COR-L47 (cell line): ENCODE measurements at regions not wholly inside any gene's neighbourhood (a gene's known extent, or its start where the extent isn't known, plus 50 kb on each side); places are given as distances from the start of the nearest gene placed in this dataset.
"Not testable (repeated sequence)": the region's sequence is repeated elsewhere in the genome, so short reads cannot be mapped to it uniquely, and the experiment has no call there.

ENCODE experiments used
- DNase-seq: peaks from one replicate; lab custom pipeline; 2025; lab: John Stamatoyannopoulos, UW

- no peak for DNase-seq
These were observed 500.3 kb upstream of the CDH11 start for GRCh38 chr16:65622151-65622550.

DNA sequence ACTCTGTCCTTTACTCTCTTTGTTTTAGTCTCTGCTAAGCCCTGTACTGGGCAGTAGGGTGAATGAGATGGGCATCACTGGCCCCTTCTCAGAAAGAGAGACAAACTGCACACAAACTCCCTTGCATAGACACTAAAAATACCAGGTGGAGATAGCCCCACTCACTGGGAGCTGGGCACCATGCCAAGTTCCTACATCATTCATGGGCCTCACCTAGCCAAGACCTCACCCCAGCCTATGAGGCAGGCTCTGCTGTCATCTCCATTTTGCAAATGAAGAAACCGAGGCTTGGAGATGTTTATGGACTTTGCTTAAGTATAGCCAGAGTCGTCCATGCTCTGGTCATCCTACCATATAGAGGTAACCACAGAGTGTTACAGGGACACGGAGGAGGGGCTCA lies 499.8 kb upstream of the CDH11 start:
- no peak for DNase-seq

GRCh38 chr16:65619606-65620005 lies 497.7 kb upstream of the CDH11 start:
- no peak for DNase-seq

DNA sequence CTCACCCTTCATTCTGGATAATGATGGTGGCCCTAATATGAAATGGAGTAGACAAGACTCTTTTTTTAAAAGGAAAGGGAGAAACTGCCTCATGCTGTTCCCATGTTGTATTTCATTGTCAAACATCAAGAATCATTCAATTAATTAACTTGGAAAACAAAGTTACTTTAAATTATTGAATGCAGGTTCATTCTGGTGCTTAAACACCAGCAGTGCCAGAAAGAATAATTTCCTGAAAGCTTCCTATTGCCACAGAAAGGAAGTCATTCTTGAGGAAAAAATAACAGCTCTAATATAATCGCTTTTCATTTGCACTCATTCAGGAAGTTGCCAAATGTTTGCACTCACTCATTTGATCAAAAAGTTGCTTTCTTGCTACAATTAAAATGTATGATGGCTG lies 497.1 kb upstream of the CDH11 start:
- no peak for DNase-seq

DNA sequence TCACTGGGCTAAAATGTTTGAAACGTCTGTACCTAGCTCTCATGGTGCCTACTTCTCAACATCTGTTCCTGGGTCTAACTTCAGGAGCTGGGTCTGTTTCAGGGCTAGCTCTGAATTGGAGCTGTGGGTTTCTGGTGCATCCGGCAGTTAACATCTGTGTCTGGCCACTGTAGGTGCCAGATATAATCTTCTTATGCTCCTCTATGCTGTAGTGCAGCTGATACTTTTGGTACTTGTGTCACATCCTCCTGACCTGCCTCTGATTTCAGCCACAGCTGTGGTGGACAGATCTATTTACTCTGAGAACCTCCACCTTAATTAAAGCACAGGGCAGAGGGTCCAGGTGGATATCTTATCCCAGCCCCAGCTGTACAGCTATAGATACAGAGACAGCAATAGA lies 496.5 kb upstream of the CDH11 start:
- no peak for DNase-seq

- DNase-seq = no peak
These were observed 495.6 kb upstream of the CDH11 start for GRCh38 chr16:65617421-65617820.

GRCh38 chr16:65608455-65608854 lies 486.6 kb upstream of the CDH11 start:
- DNase-seq = no peak

DNA sequence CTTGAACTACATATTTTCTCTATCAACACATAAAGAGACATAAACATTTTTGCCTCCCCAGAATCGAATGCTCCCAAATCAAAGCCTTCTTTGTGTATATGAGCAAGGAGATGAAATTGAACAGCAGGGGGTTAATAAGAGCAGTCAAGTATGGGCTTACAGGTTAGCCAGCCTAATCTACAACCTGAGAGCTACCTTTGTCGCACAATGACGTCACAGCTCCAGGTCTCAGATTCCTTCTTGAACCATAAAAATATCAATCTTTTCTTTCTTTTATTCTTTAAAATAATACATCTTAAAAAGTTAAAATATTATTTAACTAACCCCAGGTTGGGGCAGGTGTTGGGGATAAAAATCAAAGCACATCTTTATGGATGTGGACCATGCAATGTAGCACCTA lies 482.9 kb upstream of the CDH11 start:
- no peak for DNase-seq

DNA sequence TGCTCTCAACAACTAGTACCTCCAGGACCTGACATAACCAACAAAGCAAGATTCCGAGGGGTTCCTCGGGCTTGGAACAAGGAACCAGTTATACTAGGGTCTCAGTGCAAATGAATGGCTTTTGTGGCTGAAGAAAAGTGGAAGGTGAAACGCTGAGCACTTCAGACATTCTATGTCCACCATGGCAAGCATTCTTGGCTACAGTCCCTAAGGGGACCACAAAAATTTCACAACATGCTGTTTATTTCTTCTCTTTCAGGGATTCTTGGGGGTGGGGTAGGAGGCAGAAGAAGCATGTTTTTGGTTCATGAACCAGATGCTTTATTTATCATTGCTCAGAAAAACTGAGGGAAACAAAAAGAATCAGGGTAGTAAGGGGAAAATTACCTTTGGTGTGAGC lies 479.9 kb upstream of the CDH11 start:
- no peak for DNase-seq

DNA sequence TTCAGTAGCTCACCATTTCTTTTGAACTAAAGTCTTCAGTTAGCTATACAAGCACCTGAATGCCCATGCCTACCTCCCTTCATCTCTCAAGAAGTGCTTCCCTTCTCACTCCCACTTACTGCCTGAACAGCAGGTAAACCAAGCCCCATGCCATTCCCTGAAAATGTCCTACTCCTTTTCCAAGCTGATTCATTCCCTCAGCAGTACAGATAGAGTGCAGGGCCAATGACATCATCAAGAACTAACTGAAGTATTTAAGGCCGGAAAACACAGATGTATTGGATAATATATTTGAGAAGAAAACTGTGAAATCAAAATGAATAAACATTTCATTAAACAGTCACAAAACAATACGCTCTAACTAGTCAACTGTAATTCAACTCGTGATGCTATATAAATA lies 478.8 kb upstream of the CDH11 start:
- no peak for DNase-seq

DNA sequence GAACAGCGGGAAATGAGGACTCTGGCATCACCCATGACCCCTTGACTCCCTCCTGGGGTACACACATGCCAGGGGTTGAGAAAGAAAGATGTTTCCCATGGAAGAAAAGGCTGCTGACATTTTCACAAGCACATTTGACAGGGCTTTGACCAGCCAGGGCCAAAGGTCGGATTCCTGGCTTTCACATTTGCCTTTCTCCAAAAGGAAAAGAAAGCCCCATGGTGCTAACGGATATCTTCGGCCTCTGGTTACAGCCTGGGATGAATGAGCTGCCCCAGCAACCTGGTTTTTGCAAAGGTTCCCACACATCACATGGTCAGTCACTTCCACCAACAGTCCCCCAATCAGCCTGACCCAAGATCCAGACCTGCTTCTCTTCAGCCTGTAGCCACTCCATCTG lies 478.2 kb upstream of the CDH11 start:
- DNase-seq = no peak

DNA sequence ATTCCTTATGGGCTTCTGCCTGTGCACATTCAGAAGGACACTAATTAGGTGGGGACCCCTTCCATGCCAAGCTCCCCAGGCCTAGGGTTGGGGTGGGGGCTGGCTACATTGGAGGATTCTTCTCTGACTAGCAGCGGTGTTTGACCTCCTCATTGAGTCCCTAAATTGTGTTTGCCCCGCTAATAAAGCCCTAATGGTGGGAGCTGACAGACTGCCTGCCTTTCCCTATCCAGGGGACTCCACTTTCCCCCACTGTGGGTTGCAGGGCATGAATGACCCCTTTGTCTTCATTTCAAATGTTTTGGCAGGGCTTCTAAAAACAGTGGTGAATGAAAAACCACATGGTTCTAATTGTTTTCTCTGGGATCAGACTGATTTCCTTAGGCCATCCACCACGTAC lies 476.8 kb upstream of the CDH11 start:
- DNase-seq = no peak

DNA sequence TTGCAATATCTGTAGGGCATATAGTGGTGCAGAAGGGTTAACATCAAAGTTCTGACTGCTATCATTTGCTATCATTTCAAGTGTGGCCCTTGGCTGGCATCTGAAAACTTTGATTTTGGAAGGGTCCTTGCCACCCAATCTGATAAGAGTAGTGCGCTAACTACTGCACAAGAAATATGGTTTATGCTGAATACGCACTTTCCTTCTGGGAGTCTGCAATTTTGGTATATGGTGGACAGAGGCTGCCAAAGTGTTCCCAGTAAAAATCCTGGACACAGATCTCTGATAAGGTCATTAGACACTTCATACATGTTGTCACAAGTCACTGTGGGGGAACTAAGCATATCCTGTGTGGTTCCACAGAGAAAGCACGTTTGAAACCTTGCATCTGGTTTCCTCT lies 461.6 kb upstream of the CDH11 start:
- no peak for DNase-seq

DNA sequence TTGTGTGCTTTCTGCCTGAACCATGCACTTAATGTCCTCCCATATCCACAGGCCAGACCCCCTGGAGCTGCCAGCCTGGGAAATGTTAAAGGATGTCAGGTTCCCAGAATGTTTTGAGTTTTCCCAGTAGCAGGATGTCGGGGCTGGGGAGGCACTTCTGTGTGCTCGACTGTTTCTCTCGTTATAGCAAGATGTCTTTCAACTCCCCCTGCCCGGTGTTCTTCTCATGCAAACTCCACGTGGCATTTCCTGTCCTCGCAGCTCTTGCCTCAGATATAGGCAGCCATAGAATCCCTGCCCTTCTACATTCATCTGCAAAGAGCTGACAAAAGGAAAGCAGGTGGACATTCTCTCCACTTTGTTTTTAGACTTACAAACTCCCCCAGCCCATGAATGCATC lies 457.2 kb upstream of the CDH11 start:
- no peak for DNase-seq

DNA sequence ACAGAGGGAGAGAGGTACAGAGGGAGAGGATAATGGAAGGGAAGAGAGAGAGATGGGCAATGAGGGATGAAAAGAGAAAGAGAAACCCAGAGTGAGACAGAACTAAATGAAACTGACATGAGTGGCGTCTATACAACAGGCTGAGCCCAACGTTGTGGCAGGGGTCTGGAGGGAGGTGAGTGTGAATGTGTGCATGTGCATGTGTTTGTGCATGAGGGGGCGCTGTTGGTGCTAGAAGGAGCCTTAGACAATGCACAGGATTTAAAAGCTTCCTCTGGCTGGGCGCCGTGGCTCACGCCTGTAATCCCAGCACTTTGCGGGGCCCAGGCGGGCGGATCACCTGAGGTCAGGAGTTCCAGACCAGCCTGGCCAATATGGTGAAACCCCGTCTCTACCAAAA lies 454.8 kb upstream of the CDH11 start:
- DNase-seq = no peak

GRCh38 chr16:65576139-65576538 lies 454.3 kb upstream of the CDH11 start:
- no peak for DNase-seq

- no peak for DNase-seq
These were observed 452.6 kb upstream of the CDH11 start for GRCh38 chr16:65574326-65574966.

DNA sequence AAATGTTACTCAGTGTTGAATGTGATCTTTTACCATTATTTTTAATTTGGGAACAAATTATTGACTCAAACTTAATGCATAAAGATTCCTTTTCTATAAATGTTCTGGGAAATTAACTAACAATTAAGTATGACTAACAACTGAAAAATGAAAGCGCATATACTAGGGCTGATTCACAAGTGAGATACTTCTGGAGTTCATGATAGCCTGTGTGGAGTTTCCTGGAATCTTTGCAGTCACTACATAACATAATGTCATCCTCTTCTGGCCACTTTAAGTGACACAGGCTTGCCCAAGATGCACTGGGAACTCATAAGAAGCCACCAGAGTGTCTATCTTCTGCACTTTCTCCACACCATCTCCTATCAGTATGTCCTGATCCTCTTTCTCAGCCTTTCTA lies 450.3 kb upstream of the CDH11 start:
- DNase-seq = no peak

- DNase-seq = no peak
These were observed 448.4 kb upstream of the CDH11 start for GRCh38 chr16:65570261-65570660.

DNA sequence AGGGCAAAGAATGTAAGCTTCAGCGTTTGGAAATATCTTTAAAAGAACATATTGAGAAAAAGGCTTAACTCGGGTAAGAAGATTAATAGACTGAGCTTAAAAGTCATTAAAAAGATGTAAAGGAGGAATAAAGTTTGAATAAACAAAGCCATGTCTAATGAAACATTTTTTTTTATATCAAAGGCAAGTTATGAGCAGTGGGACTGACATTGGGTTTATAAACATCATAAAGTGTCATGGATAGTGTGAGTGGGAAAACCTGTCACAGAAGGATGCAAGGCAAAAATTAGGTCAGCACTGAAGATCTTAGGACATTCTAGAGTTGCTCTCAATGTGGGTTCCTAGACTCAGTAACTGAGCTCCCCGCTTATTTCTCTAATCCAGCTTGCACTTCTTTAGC lies 438.0 kb upstream of the CDH11 start:
- no peak for DNase-seq

- not testable (repeated sequence) for DNase-seq
These were observed 427.8 kb upstream of the CDH11 start for GRCh38 chr16:65549689-65550088.

GRCh38 chr16:65548470-65548869 lies 426.6 kb upstream of the CDH11 start:
- DNase-seq = no peak

DNA sequence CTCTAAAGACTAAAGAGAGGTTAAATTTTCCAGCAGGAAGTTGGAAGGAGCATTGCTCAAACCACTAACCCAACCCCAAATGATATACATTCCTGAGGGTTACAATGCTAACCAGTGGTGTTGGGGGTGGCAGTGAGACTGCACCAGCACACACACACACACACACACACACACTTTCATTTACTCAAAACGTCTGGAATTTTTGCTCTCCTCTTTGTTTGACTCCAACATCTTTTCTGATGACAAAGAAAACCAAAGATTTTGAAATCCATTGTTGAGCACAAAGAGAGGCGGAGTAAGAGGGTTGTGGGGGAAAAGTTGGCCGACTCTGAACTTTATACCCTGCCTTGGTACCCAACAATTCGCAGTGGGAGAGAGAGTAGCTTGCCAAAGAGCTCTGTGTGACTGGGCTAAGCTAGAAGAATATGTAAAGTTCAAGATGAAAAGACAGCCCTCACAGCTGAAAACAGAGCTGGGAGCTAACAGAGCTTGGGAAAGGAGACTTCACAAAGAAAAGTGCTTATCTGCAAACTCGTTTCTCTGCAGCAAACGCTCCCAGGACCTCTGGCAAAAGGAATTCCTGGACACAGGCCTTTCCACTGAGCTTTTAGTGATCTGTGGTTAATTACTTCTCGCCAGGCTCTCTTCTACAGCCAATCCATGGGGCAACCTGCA lies 426.0 kb upstream of the CDH11 start:
- no peak for DNase-seq

DNA sequence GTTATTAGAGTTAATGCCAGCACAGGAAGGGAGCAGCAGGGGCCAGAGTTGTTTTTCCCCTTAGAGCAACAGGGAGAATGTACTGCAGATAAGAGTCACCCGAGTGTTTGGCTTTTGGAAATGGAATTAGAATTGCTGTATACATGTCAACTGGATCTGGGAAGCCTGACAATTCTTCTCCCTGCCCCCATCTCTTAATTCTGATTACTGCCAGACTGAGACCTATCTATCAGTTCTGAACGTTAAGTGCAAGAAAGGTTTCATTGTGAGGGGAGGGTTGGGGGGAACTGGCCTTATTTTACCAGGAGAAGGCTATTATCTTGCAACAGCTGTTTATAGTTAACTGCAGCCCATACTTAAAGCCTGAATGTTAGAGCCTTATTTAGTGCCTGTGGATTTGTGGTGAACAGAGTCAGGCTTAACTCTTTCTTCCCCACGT lies 424.5 kb upstream of the CDH11 start:
- no peak for DNase-seq
